Fibroblast of lung (primary cell): ENCODE measurements at regions not wholly inside any gene's neighbourhood (a gene's known extent, or its start where the extent isn't known, plus 50 kb on each side); places are given as distances from the start of the nearest gene placed in this dataset.
"Not testable (repeated sequence)": the region's sequence is repeated elsewhere in the genome, so short reads cannot be mapped to it uniquely, and the experiment has no call there.

ENCODE experiments used
- DNase-seq, 2 donors: peaks; one replicate each; pipeline versions ENCODE4 v3.0.0 to v3.0.0-alpha.2; 2010; ENCODE audit warnings: low read depth in 2 of 2
- H2AFZ ChIP-seq: 2 replicates; pipeline ENCODE4 v1.5.1; 2012; ENCODE audit warnings: low read length, control low read depth, inconsistent platforms
- H3K27ac ChIP-seq: 2 replicates; pipeline ENCODE4 v1.5.1; 2011; ENCODE audit warnings: low read length, control low read depth; ENCODE audit not compliant: insufficient read depth
- H3K27me3 ChIP-seq: 2 replicates; pipeline ENCODE4 v1.5.1; 2011; ENCODE audit warnings: mild to moderate bottlenecking, low read length; ENCODE audit not compliant: control insufficient read depth, insufficient read depth
- H3K36me3 ChIP-seq: 2 replicates; pipeline ENCODE4 v1.5.1; 2011; ENCODE audit warnings: low read length; ENCODE audit not compliant: control insufficient read depth, insufficient read depth
- H3K4me1 ChIP-seq: 2 replicates; pipeline ENCODE4 v1.5.1; 2011; ENCODE audit warnings: low read length; ENCODE audit not compliant: control insufficient read depth, insufficient read depth; ENCODE audit errors: extremely low read depth
- H3K4me2 ChIP-seq: 2 replicates; pipeline ENCODE4 v1.5.1; 2011; ENCODE audit warnings: low read length, control low read depth; ENCODE audit not compliant: insufficient read depth; ENCODE audit errors: extremely low read depth
- H3K4me3 ChIP-seq, 4 experiments: fragments of 200-600 bp in 1 of 4; sonication (generic) in 1 of 4; replicated peaks in 1 of 4; 2 replicates each; pipeline ENCODE4 v1.5.1; 2011 to 2016; ENCODE audit warnings: low read length in 4 of 4, low read depth in 3 of 4, mild to moderate bottlenecking in 3 of 4, control low read depth in 2 of 4, inconsistent platforms in 1 of 4, mixed read lengths in 1 of 4; ENCODE audit not compliant: insufficient read depth in 1 of 4; ENCODE audit errors: control extremely low read depth in 1 of 4
- H3K79me2 ChIP-seq: 2 replicates; pipeline ENCODE4 v1.5.1; 2012; ENCODE audit warnings: mild to moderate bottlenecking, low read length, inconsistent platforms; ENCODE audit not compliant: control insufficient read depth, insufficient read depth
- H3K9ac ChIP-seq: 2 replicates; pipeline ENCODE4 v1.5.1; 2011; ENCODE audit warnings: mild to moderate bottlenecking, low read length, control low read depth; ENCODE audit not compliant: insufficient read depth
- H3K9me3 ChIP-seq: 2 replicates; pipeline ENCODE4 v1.5.1; 2012; ENCODE audit warnings: low read depth, low read length; ENCODE audit not compliant: control insufficient read depth, insufficient read depth
- H4K20me1 ChIP-seq: 2 replicates; pipeline ENCODE4 v1.5.1; 2011; ENCODE audit warnings: low read length; ENCODE audit not compliant: control insufficient read depth, insufficient read depth; ENCODE audit errors: extremely low read depth
- CTCF ChIP-seq, 2 donors: IDR thresholded peaks in 1 of 2; conservative IDR thresholded peaks in 1 of 2; 1 replicate in 1 of 2; 2 replicates in 1 of 2; pipeline ENCODE4 v1.5.1; 2011 to 2012; ENCODE audit warnings: low read length in 2 of 2, control low read depth in 1 of 2, inconsistent platforms in 1 of 2, low read depth in 1 of 2, mild to moderate bottlenecking in 1 of 2
- EZH2 ChIP-seq: IDR thresholded peaks from 2 replicates; pipeline ENCODE4 v1.5.1; 2012; ENCODE audit warnings: low read length, control low read depth, mild to moderate bottlenecking; ENCODE audit errors: missing control alignments

DNA sequence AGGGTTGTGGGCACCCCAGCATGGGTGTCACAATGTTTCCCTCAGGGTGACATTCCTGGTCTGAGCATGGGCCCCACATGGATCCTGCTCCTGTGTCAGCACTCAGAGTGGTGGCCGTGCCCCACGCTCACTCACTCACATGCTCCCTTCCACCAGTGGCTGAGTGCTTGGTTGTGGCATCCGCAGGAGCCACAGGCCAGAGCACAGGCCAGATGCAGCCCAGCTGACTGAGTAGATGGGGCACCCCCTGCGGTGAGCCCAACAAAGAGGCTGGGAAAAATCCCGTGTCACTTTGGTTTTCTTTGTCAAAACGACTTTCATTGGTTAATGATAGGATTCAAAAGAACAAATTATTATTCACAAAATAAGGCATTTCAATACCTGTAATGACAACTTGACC is 204.6 kb upstream of the ANXA10 start:
- Histone ChIP-seq H3K27ac (no peak overlapping the region), H3K4me2 (no peak overlapping the region), H4K20me1 (no peaks in the 10 kb centered on the region), H3K9ac (no peak overlapping the region), H3K36me3 (no peaks in the 10 kb centered on the region), H3K27me3 (no peaks in the 10 kb centered on the region), H3K79me2 (no peaks in the 10 kb centered on the region), H3K9me3 (no peaks in the 10 kb centered on the region), H2AFZ (no peak overlapping the region), H3K4me3 (no peak overlapping the region), H3K4me1 (no peaks in the 10 kb centered on the region)
- TF ChIP-seq CTCF (conservative IDR thresholded peaks at IDR 0.05 in 1 of 2, IDR thresholded peaks at IDR 0.05 in 1 of 2; ENCODE audit: low read depth in 1 of 2, low read length in 2 of 2) (no peak), EZH2 (no peak)
- DNase-seq, result no peak

DNA sequence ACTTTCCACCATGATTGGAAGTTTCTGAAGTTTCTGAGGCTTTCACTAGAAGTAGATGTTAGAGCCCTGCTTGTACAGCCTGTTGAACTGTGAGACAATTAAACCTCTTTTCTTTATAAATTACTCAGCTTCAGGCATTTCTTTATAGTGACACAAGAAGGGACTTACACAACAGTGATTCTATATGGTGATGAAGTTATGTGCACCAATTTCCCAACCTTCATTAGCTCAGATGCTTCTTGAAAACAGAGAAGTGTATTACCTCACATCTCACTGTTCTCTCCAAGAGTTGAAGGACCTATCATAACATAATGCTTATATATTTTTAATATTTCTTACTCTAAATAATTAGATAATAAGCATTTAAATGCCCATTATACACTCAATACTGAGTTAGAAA is 202.1 kb upstream of the ANXA10 start:
- Histone ChIP-seq H2AFZ (no peak overlapping the region), H3K4me3 (no peak overlapping the region)
- DNase-seq, result peak in 1 of 2 donors; percentile 25

DNA sequence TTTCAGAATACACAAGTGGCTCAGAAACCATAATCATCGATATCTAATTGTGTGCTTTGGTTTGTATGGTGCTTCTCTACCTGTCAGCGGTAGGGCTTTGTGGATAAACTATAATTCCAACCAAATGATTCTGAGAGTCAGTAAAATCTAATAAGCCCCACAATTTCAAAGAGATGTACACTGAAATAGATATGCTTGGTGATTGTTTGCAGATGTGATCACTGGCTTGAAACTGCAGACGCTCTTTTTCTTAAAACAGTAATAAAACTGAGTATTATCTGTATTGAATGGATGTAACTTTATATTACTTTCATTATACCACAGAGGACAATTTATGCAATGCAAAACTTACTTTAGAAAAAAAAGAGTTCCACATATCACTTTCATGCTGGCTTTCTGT is 198.8 kb upstream of the ANXA10 start:
- Histone ChIP-seq H3K27me3 (no peaks in the 10 kb centered on the region), H3K79me2 (no peaks in the 10 kb centered on the region), H2AFZ (no peak overlapping the region), H3K27ac (no peak overlapping the region), H3K4me1 (no peaks in the 10 kb centered on the region), H3K4me2 (no peak overlapping the region), H3K36me3 (no peaks in the 10 kb centered on the region), H4K20me1 (no peaks in the 10 kb centered on the region), H3K9ac (no peak overlapping the region), H3K9me3 (no peaks in the 10 kb centered on the region), H3K4me3 (no peak overlapping the region)
- no peak for DNase-seq
- TF ChIP-seq CTCF (conservative IDR thresholded peaks at IDR 0.05 in 1 of 2, IDR thresholded peaks at IDR 0.05 in 1 of 2; ENCODE audit: low read depth in 1 of 2, low read length in 2 of 2) (no peak), EZH2 (no peak)

More for the DNA sequence above, 202.1 kb upstream of the ANXA10 start:
- H3K27me3 ChIP-seq, result no peaks in the 10 kb centered on the region
- no peak overlapping the region for H3K27ac ChIP-seq
- no peaks in the 10 kb centered on the region for H3K36me3 ChIP-seq
- H3K9me3 ChIP-seq, result no peaks in the 10 kb centered on the region
- H4K20me1 ChIP-seq, result no peaks in the 10 kb centered on the region
- no peaks in the 10 kb centered on the region for H3K79me2 ChIP-seq
- no peak overlapping the region for H3K9ac ChIP-seq
- no peaks in the 10 kb centered on the region for H3K4me1 ChIP-seq
- TF ChIP-seq EZH2 (no peak), CTCF (conservative IDR thresholded peaks at IDR 0.05 in 1 of 2, IDR thresholded peaks at IDR 0.05 in 1 of 2; ENCODE audit: low read depth in 1 of 2, low read length in 2 of 2) (no peak)
- no peak overlapping the region for H3K4me2 ChIP-seq

- H3K4me3 ChIP-seq, H3K27me3 ChIP-seq, H3K4me2 ChIP-seq, H3K36me3 ChIP-seq, H3K4me1 ChIP-seq, H3K9ac ChIP-seq, H3K9me3 ChIP-seq, DNase-seq, H4K20me1 ChIP-seq, H3K79me2 ChIP-seq, H2AFZ ChIP-seq, H3K27ac ChIP-seq: not testable (repeated sequence)
Measured at GRCh38 chr4:167896260-167896659, 196.1 kb upstream of the ANXA10 start.
